Gastrocnemius medialis (tissue), 4 donors: ENCODE measurements at regions not wholly inside any gene's neighbourhood (a gene's known extent, or its start where the extent isn't known, plus 50 kb on each side); places are given as distances from the start of the nearest gene placed in this dataset.

Experiments
- ATAC-seq, 2 donors: fragments of 150-250 bp; one replicate each; pipeline ENCODE4 v1.9.1; 2016
- DNase-seq, 2 donors: peaks; one replicate each; pipeline ENCODE4 v3.0.0-alpha.2; 2019
- H3K27ac ChIP-seq, 4 donors: fragments of 200-600 bp; sonication (generic); 1 replicate in 1 of 4; 2 replicates in 3 of 4; pipeline ENCODE4 v1.5.1; 2016 to 2018; ENCODE audit warnings: mild to moderate bottlenecking in 2 of 4, moderate library complexity in 1 of 4
- H3K27me3 ChIP-seq, 3 donors: fragments of 200-600 bp; sonication (generic) in 2 of 3; 1 replicate in 1 of 3; 2 replicates in 2 of 3; pipeline versions ENCODE4 v1.5.1 to v1.6.0; 2016 to 2019; ENCODE audit warnings: mild to moderate bottlenecking in 1 of 3, moderate library complexity in 1 of 3
- H3K36me3 ChIP-seq, 2 donors: fragments of 200-600 bp; sonication (generic) in 1 of 2; one replicate each; pipeline ENCODE4 v1.5.1; 2017 to 2018
- H3K4me1 ChIP-seq, 2 donors: fragments of 200-600 bp; sonication (generic) in 1 of 2; one replicate each; pipeline ENCODE4 v1.5.1; 2016 to 2017; ENCODE audit warnings: mild to moderate bottlenecking in 2 of 2
- H3K4me3 ChIP-seq, 4 donors: fragments of 200-600 bp; sonication (generic) in 3 of 4; 1 replicate in 1 of 4; 2 replicates in 3 of 4; pipeline ENCODE4 v1.5.1; 2016 to 2019; ENCODE audit warnings: mild to moderate bottlenecking in 2 of 4
- H3K9me3 ChIP-seq, 3 donors: fragments of 200-600 bp; sonication (generic) in 2 of 3; 1 replicate in 1 of 3; 2 replicates in 2 of 3; pipeline ENCODE4 v1.5.1; 2016 to 2019
- CTCF ChIP-seq, 5 experiments: fragments of 450-650 bp in 3 of 5; fragments of 200-600 bp in 2 of 5; sonication (generic) in 2 of 5; IDR thresholded peaks in 4 of 5; conservative IDR thresholded peaks in 1 of 5; 1 replicate in 4 of 5; 2 replicates in 1 of 5; pipeline ENCODE4 v1.5.1; 2016 to 2019; ENCODE audit warnings: antibody characterized with exemption in 5 of 5, mild to moderate bottlenecking in 3 of 5, moderate library complexity in 3 of 5
- POLR2A ChIP-seq, 2 donors: fragments of 450-650 bp; IDR thresholded peaks; one replicate each; pipeline ENCODE4 v1.6.1; 2017; ENCODE audit warnings: antibody characterized with exemption in 2 of 2, mild to moderate bottlenecking in 2 of 2, moderate library complexity in 2 of 2
- in situ Hi-C, 4 donors: fragments of 200-750 bp; cut with MboI; loops; one replicate each; pipeline versions ENCODE4 v1.15.0 to v1.8.0; 2017; ENCODE audit warnings: low sequenced_read_pairs in 4 of 4
- intact Hi-C: fragments of 100-400 bp; cut with DNase I; formaldehyde crosslinking; loops from one replicate; pipeline ENCODE4 v1.15.1; 2023; ENCODE audit warnings: low total_unique reads

- Histone ChIP-seq H3K4me3 (no peak overlapping the region), H3K36me3 (no peaks in the 10 kb centered on the region), H3K4me1 (no peaks in the 10 kb centered on the region), H3K9me3 (no peaks in the 10 kb centered on the region), H3K27me3 (no peaks in the 10 kb centered on the region), H3K27ac (no peak overlapping the region)
- no peak for DNase-seq
- ATAC-seq, result no peak
- intact Hi-C loops, result no loop called here
- in situ Hi-C loops, result no loop called here
- TF ChIP-seq POLR2A (IDR thresholded peaks at IDR 0.05), result no peak
- no peak for TF ChIP-seq CTCF (IDR thresholded peaks at IDR 0.05 in 4 of 5, conservative IDR thresholded peaks at IDR 0.05 in 1 of 5)
Observed at GRCh38 chr10:31103112-31103511, 71.4 kb upstream of the ZNF438 start.

GRCh38 chr10:31112961-31113360 lies 81.3 kb upstream of the ZNF438 start:
- no peak overlapping the region for H3K4me3 ChIP-seq
- H3K4me1 ChIP-seq, result no peaks in the 10 kb centered on the region
- H3K36me3 ChIP-seq, result no peaks in the 10 kb centered on the region
- DNase-seq (no peak), ATAC-seq (no peak)
- H3K27ac ChIP-seq, result no peak overlapping the region
- no peaks in the 10 kb centered on the region for H3K27me3 ChIP-seq
- in situ Hi-C loops (no loop called here), intact Hi-C loops (no loop called here)
- TF ChIP-seq POLR2A (IDR thresholded peaks at IDR 0.05) (no peak), CTCF (IDR thresholded peaks at IDR 0.05 in 4 of 5, conservative IDR thresholded peaks at IDR 0.05 in 1 of 5) (no peak)
- H3K9me3 ChIP-seq, result no peaks in the 10 kb centered on the region

GRCh38 chr10:31116226-31116625 lies 84.6 kb upstream of the ZNF438 start:
- Histone ChIP-seq H3K9me3 (no peaks in the 10 kb centered on the region), H3K36me3 (no peaks in the 10 kb centered on the region), H3K4me3 (no peak overlapping the region), H3K27me3 (no peaks in the 10 kb centered on the region), H3K27ac (no peak overlapping the region), H3K4me1 (no peaks in the 10 kb centered on the region)
- ATAC-seq, result no peak
- no peak for DNase-seq
- in situ Hi-C loops (no loop called here), intact Hi-C loops (no loop called here)
- TF ChIP-seq POLR2A (IDR thresholded peaks at IDR 0.05) (no peak), CTCF (IDR thresholded peaks at IDR 0.05 in 4 of 5, conservative IDR thresholded peaks at IDR 0.05 in 1 of 5) (no peak)

- no peaks in the 10 kb centered on the region for H3K4me1 ChIP-seq
- in situ Hi-C loops (no loop called here), intact Hi-C loops (no loop called here)
- no peak for ATAC-seq
- H3K9me3 ChIP-seq, result no peaks in the 10 kb centered on the region
- H3K4me3 ChIP-seq, result no peak overlapping the region
- no peak overlapping the region for H3K27ac ChIP-seq
- no peaks in the 10 kb centered on the region for H3K27me3 ChIP-seq
- no peaks in the 10 kb centered on the region for H3K36me3 ChIP-seq
- TF ChIP-seq CTCF (IDR thresholded peaks at IDR 0.05 in 4 of 5, conservative IDR thresholded peaks at IDR 0.05 in 1 of 5), result no peak
- TF ChIP-seq POLR2A (IDR thresholded peaks at IDR 0.05), result no peak
- no peak for DNase-seq
Observed at GRCh38 chr10:31118556-31118955, 86.9 kb upstream of the ZNF438 start.

- intact Hi-C loops, result no loop called here
- Histone ChIP-seq H3K27ac (peak overlapping the region in 3 of 4 donors; percentile 8 to 38 (median 23)), H3K4me3 (no peak overlapping the region), H3K9me3 (no peaks in the 10 kb centered on the region), H3K27me3 (no peaks in the 10 kb centered on the region), H3K36me3 (no peaks in the 10 kb centered on the region), H3K4me1 (no peaks in the 10 kb centered on the region)
- TF ChIP-seq CTCF (IDR thresholded peaks at IDR 0.05 in 4 of 5, conservative IDR thresholded peaks at IDR 0.05 in 1 of 5), result no peak
- no peak for TF ChIP-seq POLR2A (IDR thresholded peaks at IDR 0.05)
- DNase-seq, result no peak
- ATAC-seq, result no peak
- in situ Hi-C loops, result no loop called here
Observed at GRCh38 chr10:31120392-31120791, 88.7 kb upstream of the ZNF438 start.
